Gastrocnemius medialis (tissue), 4 donors: ENCODE measurements at regions not wholly inside any gene's neighbourhood (a gene's known extent, or its start where the extent isn't known, plus 50 kb on each side); places are given as distances from the start of the nearest gene placed in this dataset.

ENCODE experiments used
- POLR2A ChIP-seq, 2 donors: fragments of 450-650 bp; IDR thresholded peaks; one replicate each; pipeline ENCODE4 v1.6.1; 2017; ENCODE audit warnings: antibody characterized with exemption in 2 of 2, mild to moderate bottlenecking in 2 of 2, moderate library complexity in 2 of 2
- TF ChIP-seq, protein P1 (sequence below), 5 experiments: fragments of 450-650 bp in 3 of 5; fragments of 200-600 bp in 2 of 5; sonication (generic) in 2 of 5; IDR thresholded peaks in 4 of 5; conservative IDR thresholded peaks in 1 of 5; 1 replicate in 4 of 5; 2 replicates in 1 of 5; pipeline ENCODE4 v1.5.1; 2016 to 2019; ENCODE audit warnings: antibody characterized with exemption in 5 of 5, mild to moderate bottlenecking in 3 of 5, moderate library complexity in 3 of 5

DNA sequence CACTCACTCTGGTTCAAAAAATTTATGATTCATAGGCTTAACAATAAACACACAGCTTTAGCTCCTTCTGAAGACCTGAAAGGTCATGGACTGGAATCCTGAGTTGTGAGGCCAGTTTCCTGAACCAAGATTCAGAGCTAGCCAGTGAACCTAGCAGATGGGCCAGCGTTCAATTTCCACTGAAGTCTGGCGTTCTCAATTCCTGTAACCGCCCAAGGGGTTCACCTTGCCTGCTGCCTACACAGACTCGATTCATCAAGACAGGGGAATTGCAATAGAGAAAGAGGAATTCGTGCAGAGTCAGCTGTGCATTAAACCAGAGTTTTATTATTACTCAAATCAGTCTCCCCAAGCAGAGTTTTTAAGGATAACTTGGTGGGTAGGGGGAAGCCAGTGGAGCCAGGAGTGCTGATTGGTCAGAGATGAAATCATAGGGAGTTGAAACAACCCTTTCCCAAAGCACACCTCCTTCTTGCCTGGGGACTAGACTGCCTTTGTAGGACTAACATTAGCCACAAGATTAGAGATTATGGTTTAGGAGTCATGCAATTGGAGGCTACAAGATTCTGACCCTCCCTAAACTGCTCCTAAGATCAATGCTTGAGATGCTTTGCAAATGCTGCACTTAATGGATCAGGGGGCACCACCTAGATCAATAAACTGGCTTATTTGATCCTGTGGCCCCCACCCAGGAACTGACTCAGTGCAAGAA is 117.5 kb upstream of the SHB start:
- TF ChIP-seq, protein P1, sequence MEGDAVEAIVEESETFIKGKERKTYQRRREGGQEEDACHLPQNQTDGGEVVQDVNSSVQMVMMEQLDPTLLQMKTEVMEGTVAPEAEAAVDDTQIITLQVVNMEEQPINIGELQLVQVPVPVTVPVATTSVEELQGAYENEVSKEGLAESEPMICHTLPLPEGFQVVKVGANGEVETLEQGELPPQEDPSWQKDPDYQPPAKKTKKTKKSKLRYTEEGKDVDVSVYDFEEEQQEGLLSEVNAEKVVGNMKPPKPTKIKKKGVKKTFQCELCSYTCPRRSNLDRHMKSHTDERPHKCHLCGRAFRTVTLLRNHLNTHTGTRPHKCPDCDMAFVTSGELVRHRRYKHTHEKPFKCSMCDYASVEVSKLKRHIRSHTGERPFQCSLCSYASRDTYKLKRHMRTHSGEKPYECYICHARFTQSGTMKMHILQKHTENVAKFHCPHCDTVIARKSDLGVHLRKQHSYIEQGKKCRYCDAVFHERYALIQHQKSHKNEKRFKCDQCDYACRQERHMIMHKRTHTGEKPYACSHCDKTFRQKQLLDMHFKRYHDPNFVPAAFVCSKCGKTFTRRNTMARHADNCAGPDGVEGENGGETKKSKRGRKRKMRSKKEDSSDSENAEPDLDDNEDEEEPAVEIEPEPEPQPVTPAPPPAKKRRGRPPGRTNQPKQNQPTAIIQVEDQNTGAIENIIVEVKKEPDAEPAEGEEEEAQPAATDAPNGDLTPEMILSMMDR (IDR thresholded peaks at IDR 0.05 in 4 of 5, conservative IDR thresholded peaks at IDR 0.05 in 1 of 5) = no peak
- no peak for TF ChIP-seq POLR2A (IDR thresholded peaks at IDR 0.05)
